HCT116 (cell line): ENCODE measurements at regions not wholly inside any gene's neighbourhood (a gene's known extent, or its start where the extent isn't known, plus 50 kb on each side); places are given as distances from the start of the nearest gene placed in this dataset.

ENCODE experiments used
- ATAC-seq: fragments of 200-7000 bp; cut with Tn5 transposase; 2 replicates; pipeline ENCODE4 v1.9.1; 2020; ENCODE audit warnings: mild to moderate bottlenecking, moderate library complexity
- BruUV-seq: library from RNA; stranded (reverse); fragments of 400-500 nt; replicated peaks from 2 replicates; lab custom pipeline; 2021; lab: Mats Ljungman, UMichigan
- CTCF ChIA-PET: fragments of 300-600 bp; sonication (Branson Sonifier 250); formaldehyde crosslinking; loops from one replicate; lab custom pipeline; 2021; ENCODE audit warnings: antibody characterized with exemption; lab: Charles Lee
- POLR2A ChIA-PET: fragments of 300-600, 350-600 bp; sonication (Branson Sonifier 250); formaldehyde crosslinking; loops from one replicate; lab custom pipeline; 2021; ENCODE audit warnings: antibody characterized with exemption; lab: Charles Lee
- RAD21 ChIA-PET, 2 experiments: fragments of 300-600 bp; sonication (Branson Sonifier 250); formaldehyde crosslinking; loops; one replicate each; lab custom pipeline; 2023; ENCODE audit warnings: low total read pairs in 2 of 2; ENCODE audit not compliant: uncharacterized antibody in 2 of 2, unreplicated experiment in 2 of 2, low non-redundant PET in 1 of 2; lab: Charles Lee
- DNase-seq: peaks from one replicate; pipeline ENCODE4 v3.0.0-alpha.2; 2010; ENCODE audit warnings: low read depth, low spot score
- H2AFZ ChIP-seq: fragments of 200-600 bp; shearing (Covaris generic), sonication (generic); 2 replicates; pipeline ENCODE4 v1.6.1; 2017; ENCODE audit warnings: low read depth, mixed run types, mixed read lengths, antibody characterized with exemption, low read length; ENCODE audit not compliant: poor library complexity, severe bottlenecking
- H3K27ac ChIP-seq: 2 replicates; pipeline ENCODE4 v1.5.1; 2012; ENCODE audit warnings: low read depth, low read length
- H3K27me3 ChIP-seq: fragments of 200-600 bp; sonication (generic); 2 replicates; pipeline ENCODE4 v1.6.1; 2016; ENCODE audit warnings: mixed run types, low read length, mixed read lengths; ENCODE audit not compliant: insufficient read depth
- H3K36me3 ChIP-seq, 2 experiments: fragments of 200-500 bp in 1 of 2; fragments of 200-600 bp in 1 of 2; sonication (Bioruptor generic) in 1 of 2; sonication (generic) in 1 of 2; 2 replicates each; pipeline versions ENCODE4 v1.5.1 to v1.6.1; 2014 to 2016; ENCODE audit warnings: low read length in 2 of 2, inconsistent platforms in 1 of 2, mixed read lengths in 1 of 2, mixed run types in 1 of 2; ENCODE audit not compliant: insufficient read depth in 2 of 2, control insufficient read depth in 1 of 2
- H3K4me1 ChIP-seq, 2 experiments: fragments of 200-600 bp in 1 of 2; sonication (generic) in 1 of 2; 2 replicates each; pipeline versions ENCODE4 v1.5.1 to v1.6.1; 2012 to 2017; ENCODE audit warnings: low read length in 2 of 2, inconsistent platforms in 1 of 2, mild to moderate bottlenecking in 1 of 2, mixed read lengths in 1 of 2, mixed run types in 1 of 2, moderate library complexity in 1 of 2; ENCODE audit not compliant: insufficient read depth in 2 of 2, control insufficient read depth in 1 of 2
- H3K4me2 ChIP-seq: fragments of 200-600 bp; sonication (generic); 2 replicates; pipeline ENCODE4 v1.6.1; 2017; ENCODE audit warnings: mixed run types, low read length, mixed read lengths
- H3K4me3 ChIP-seq, 2 experiments: fragments of 200-600 bp in 1 of 2; sonication (generic) in 1 of 2; replicated peaks in 1 of 2; 2 replicates each; pipeline ENCODE4 v1.5.1; 2011 to 2016; ENCODE audit warnings: low read length in 2 of 2, control low read depth in 1 of 2, low read depth in 1 of 2, mild to moderate bottlenecking in 1 of 2, mixed read lengths in 1 of 2, mixed run types in 1 of 2
- H3K79me2 ChIP-seq: fragments of 200-600 bp; sonication (generic); 2 replicates; pipeline ENCODE4 v1.6.1; 2017; ENCODE audit warnings: mild to moderate bottlenecking, mixed run types, low read length, moderate library complexity, mixed read lengths; ENCODE audit not compliant: insufficient read depth
- H3K9ac ChIP-seq: fragments of 200-600 bp; sonication (generic); 2 replicates; pipeline ENCODE4 v1.6.1; 2016; ENCODE audit warnings: low read length, mixed read lengths
- H3K9me2 ChIP-seq: fragments of 200-600 bp; sonication (generic), shearing (Covaris generic); 2 replicates; pipeline ENCODE4 v1.6.1; 2017; ENCODE audit warnings: mixed run types, mild to moderate bottlenecking, moderate library complexity; ENCODE audit not compliant: insufficient read depth
- H3K9me3 ChIP-seq, 2 experiments: fragments of 200-500 bp in 1 of 2; fragments of 200-600 bp in 1 of 2; sonication (Bioruptor generic) in 1 of 2; sonication (generic) in 1 of 2; 2 replicates each; pipeline ENCODE4 v1.6.1; 2014 to 2017; ENCODE audit warnings: low read length in 2 of 2, mixed read lengths in 2 of 2, inconsistent platforms in 1 of 2, low read depth in 1 of 2, mild to moderate bottlenecking in 1 of 2, mixed run types in 1 of 2, moderate library complexity in 1 of 2; ENCODE audit not compliant: control insufficient read depth in 1 of 2, insufficient read depth in 1 of 2
- H4K20me1 ChIP-seq: fragments of 200-600 bp; sonication (generic), shearing (Covaris generic); 2 replicates; pipeline ENCODE4 v1.6.1; 2017; ENCODE audit warnings: mixed run types, mild to moderate bottlenecking, moderate library complexity; ENCODE audit not compliant: insufficient read depth
- ATF3 ChIP-seq: IDR thresholded peaks from 2 replicates; pipeline ENCODE4 v1.6.1; 2012
- CEBPB ChIP-seq: IDR thresholded peaks from 2 replicates; pipeline ENCODE4 v1.6.1; 2012; ENCODE audit warnings: low read depth
- EGR1 ChIP-seq: IDR thresholded peaks from 2 replicates; pipeline ENCODE4 v1.6.1; 2012; ENCODE audit warnings: low read depth
- ELF1 ChIP-seq: IDR thresholded peaks from 2 replicates; pipeline ENCODE4 v1.6.1; 2012; ENCODE audit warnings: low read depth, borderline replicate concordance
- FOSL1 ChIP-seq: IDR thresholded peaks from 2 replicates; pipeline ENCODE4 v1.6.1; 2012; ENCODE audit warnings: low read depth
- REST ChIP-seq: IDR thresholded peaks from 2 replicates; pipeline ENCODE4 v1.6.1; 2012; ENCODE audit warnings: low read depth
- SIN3A ChIP-seq: IDR thresholded peaks from 2 replicates; pipeline ENCODE4 v1.6.1; 2012; ENCODE audit warnings: low read depth
- YY1 ChIP-seq: IDR thresholded peaks from 2 replicates; pipeline ENCODE4 v1.6.1; 2011; ENCODE audit warnings: low read length, low read depth, moderate library complexity, mild to moderate bottlenecking; ENCODE audit not compliant: insufficient replicate concordance; ENCODE audit errors: extremely low read depth
- ZBTB33 ChIP-seq: IDR thresholded peaks from 2 replicates; pipeline ENCODE4 v1.6.1; 2011; ENCODE audit warnings: mild to moderate bottlenecking, low read length, moderate library complexity; ENCODE audit not compliant: insufficient replicate concordance; ENCODE audit errors: extremely low read depth
- ZFX ChIP-seq: fragments of 450-650 bp; IDR thresholded peaks from 2 replicates; pipeline ENCODE4 v1.6.1; 2017
- ZNF274 ChIP-seq: fragments of 200-500 bp; sonication (Bioruptor generic); IDR thresholded peaks from 2 replicates; pipeline ENCODE4 v1.6.1; 2014; ENCODE audit warnings: mild to moderate bottlenecking, low read depth, low read length, inconsistent platforms
- intact Hi-C: fragments of 100-400 bp; cut with micrococcal nuclease; formaldehyde crosslinking; loops from 2 replicates; pipeline ENCODE4 v1.10.0; 2022
- TF ChIP-seq, protein P1 (sequence below): IDR thresholded peaks from 2 replicates; pipeline ENCODE4 v1.6.1; 2012

DNA sequence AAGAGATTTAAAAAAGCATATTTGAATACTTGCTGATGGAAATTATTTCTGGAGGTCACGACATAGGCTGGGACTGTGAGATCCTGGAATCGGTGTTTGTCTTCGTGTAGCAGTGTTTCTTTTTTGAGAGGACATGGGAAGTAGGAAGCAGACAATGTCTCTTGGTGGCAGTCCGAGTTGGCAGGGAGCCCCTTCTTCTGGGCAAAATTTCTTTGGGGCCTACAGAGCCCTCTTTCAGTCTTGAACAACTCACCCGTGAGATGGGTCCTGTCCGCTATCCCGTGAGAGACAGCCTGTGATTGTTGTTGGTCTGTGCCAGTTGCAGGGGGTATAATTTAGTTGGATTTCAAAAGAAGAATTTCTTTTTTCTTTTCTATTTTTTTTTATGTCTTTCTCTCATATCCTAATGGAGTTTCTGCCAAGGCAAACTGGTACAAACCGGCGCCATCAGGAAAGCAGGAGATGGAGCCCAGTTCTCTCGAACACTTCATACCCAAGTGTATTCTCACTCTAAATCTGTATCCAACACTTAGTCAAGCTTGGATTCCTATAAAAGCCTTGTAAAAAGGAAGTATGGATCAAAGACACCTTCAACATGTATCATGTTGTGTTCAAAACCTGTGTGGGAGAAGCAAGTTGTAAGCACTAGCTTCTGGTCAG, 785.1 kb downstream of the MAFB start:
- H3K4me2 ChIP-seq: no peak overlapping the region
- no peak overlapping the region for H3K4me3 ChIP-seq
- no peak overlapping the region for H3K27ac ChIP-seq
- no peaks in the 10 kb centered on the region for H3K79me2 ChIP-seq
- no peak for DNase-seq
- CTCF ChIA-PET: no interaction called here
- H4K20me1 ChIP-seq: no peaks in the 10 kb centered on the region
- no peak overlapping the region for H2AFZ ChIP-seq
- no peaks in the 10 kb centered on the region for H3K9me2 ChIP-seq
- intact Hi-C loops: no loop called here
- RAD21 ChIA-PET: no interaction called here
- BruUV-seq: no TSS peak
- no peaks in the 10 kb centered on the region for H3K4me1 ChIP-seq
- H3K9ac ChIP-seq: no peak overlapping the region
- peaks cover 0 to 10% of the 10 kb centered on the region in 2 experiments; a peak in 2 of 4 replicates for H3K9me3 ChIP-seq
- POLR2A ChIA-PET: no interaction called here
- no peaks in the 10 kb centered on the region for H3K36me3 ChIP-seq
- TF ChIP-seq, protein P1, sequence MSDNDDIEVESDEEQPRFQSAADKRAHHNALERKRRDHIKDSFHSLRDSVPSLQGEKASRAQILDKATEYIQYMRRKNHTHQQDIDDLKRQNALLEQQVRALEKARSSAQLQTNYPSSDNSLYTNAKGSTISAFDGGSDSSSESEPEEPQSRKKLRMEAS: no peak
- TF ChIP-seq ZBTB33 (no peak), ATF3 (no peak), FOSL1 (no peak), SIN3A (no peak), EGR1 (no peak), ZFX (no peak), YY1 (no peak), ZNF274 (no peak), ELF1 (no peak), CEBPB (no peak), REST (no peak)
- TF ChIP-seq, all 23 proteins: peak for 0
- ATAC-seq: no peak
- H3K27me3 ChIP-seq: no peaks in the 10 kb centered on the region
